Activated T-helper 1 cell treated with anti-CD3 and anti-CD28 coated beads, Interleukin-2, amount 50 U/mL, for 16 hours (primary cell): ENCODE measurements at regions not wholly inside any gene's neighbourhood (a gene's known extent, or its start where the extent isn't known, plus 50 kb on each side); places are given as distances from the start of the nearest gene placed in this dataset.
A peak's percentile ranks its signal among the peaks of the same experiment; 100 is the strongest.
"Not testable (repeated sequence)": the region's sequence is repeated elsewhere in the genome, so short reads cannot be mapped to it uniquely, and the experiment has no call there.

Source experiments
- DNase-seq, 2 donors: peaks; one replicate each; pipeline ENCODE4 v3.0.0-alpha.2; 2020; ENCODE audit warnings: low read depth in 1 of 2, low spot score in 1 of 2

GRCh38 chr3:15983232-15983631 is 185.5 kb upstream of the ANKRD28 start:
- DNase-seq, result no peak

- DNase-seq, result no peak
Measured at GRCh38 chr3:15983693-15984092, 185.9 kb upstream of the ANKRD28 start.

GRCh38 chr3:15989419-15989818 is 185.1 kb upstream of the GALNT15 start:
- DNase-seq, result no peak

GRCh38 chr3:15993660-15994059 is 180.8 kb upstream of the GALNT15 start:
- not testable (repeated sequence) for DNase-seq

GRCh38 chr3:15996496-15996895 is 178.0 kb upstream of the GALNT15 start:
- DNase-seq, result not testable (repeated sequence)

GRCh38 chr3:15997274-15997943 is 177.1 kb upstream of the GALNT15 start:
- no peak for DNase-seq

GRCh38 chr3:15998911-15999310 is 175.6 kb upstream of the GALNT15 start:
- DNase-seq, result no peak

- no peak for DNase-seq
Measured at GRCh38 chr3:16004812-16005211, 169.7 kb upstream of the GALNT15 start.

GRCh38 chr3:16011376-16011775 is 163.1 kb upstream of the GALNT15 start:
- no peak for DNase-seq

- no peak for DNase-seq
Measured at GRCh38 chr3:16012086-16012485, 162.4 kb upstream of the GALNT15 start.

- no peak for DNase-seq
Measured at GRCh38 chr3:16013568-16013967, 160.9 kb upstream of the GALNT15 start.

- not testable (repeated sequence) for DNase-seq
Measured at GRCh38 chr3:16021801-16022200, 152.7 kb upstream of the GALNT15 start.

GRCh38 chr3:16023881-16024280 is 150.6 kb upstream of the GALNT15 start:
- DNase-seq, result not testable (repeated sequence)

- no peak for DNase-seq
Measured at GRCh38 chr3:16024548-16024947, 149.9 kb upstream of the GALNT15 start.

GRCh38 chr3:16026753-16027152 is 147.7 kb upstream of the GALNT15 start:
- DNase-seq, result no peak

GRCh38 chr3:16028604-16029003 is 145.9 kb upstream of the GALNT15 start:
- DNase-seq, result no peak

GRCh38 chr3:16030342-16030741 is 144.1 kb upstream of the GALNT15 start:
- DNase-seq, result no peak

- DNase-seq, result no peak
Measured at GRCh38 chr3:16031434-16031833, 143.0 kb upstream of the GALNT15 start.

GRCh38 chr3:16033889-16034687 is 140.4 kb upstream of the GALNT15 start:
- DNase-seq, result no peak

GRCh38 chr3:16040991-16041390 is 133.5 kb upstream of the GALNT15 start:
- DNase-seq, result no peak

- DNase-seq, result peak in 1 of 2 donors; percentile 9
Measured at GRCh38 chr3:16048435-16049318, 125.8 kb upstream of the GALNT15 start.
